Karpas-422 (cell line): ENCODE measurements at regions not wholly inside any gene's neighbourhood (a gene's known extent, or its start where the extent isn't known, plus 50 kb on each side); places are given as distances from the start of the nearest gene placed in this dataset.

Experiments used
- DNase-seq: peaks from one replicate; pipeline ENCODE4 v3.0.0-alpha.2; 2015
- H2AFZ ChIP-seq: fragments of 200-600 bp; sonication (generic); 2 replicates; pipeline ENCODE4 v1.6.1; 2014; ENCODE audit warnings: antibody characterized with exemption, low read length, mixed read lengths
- H3K27ac ChIP-seq: fragments of 200-600 bp; sonication (generic); 2 replicates; pipeline ENCODE4 v1.5.1; 2014; ENCODE audit warnings: mild to moderate bottlenecking, low read length, moderate library complexity
- H3K27me3 ChIP-seq: fragments of 200-600 bp; sonication (generic); 2 replicates; pipeline ENCODE4 v1.6.1; 2014; ENCODE audit warnings: low read length, mixed read lengths
- H3K36me3 ChIP-seq: fragments of 200-600 bp; sonication (generic); 2 replicates; pipeline ENCODE4 v1.6.1; 2014; ENCODE audit warnings: low read length, mixed read lengths; ENCODE audit not compliant: insufficient read depth
- H3K4me1 ChIP-seq: fragments of 200-600 bp; sonication (generic); 2 replicates; pipeline ENCODE4 v1.6.1; 2014; ENCODE audit warnings: mild to moderate bottlenecking, low read length, mixed read lengths
- H3K4me2 ChIP-seq: fragments of 200-600 bp; sonication (generic); 2 replicates; pipeline ENCODE4 v1.6.1; 2014; ENCODE audit warnings: low read length, low read depth, mild to moderate bottlenecking; ENCODE audit not compliant: poor library complexity, severe bottlenecking
- H3K4me3 ChIP-seq: fragments of 200-600 bp; sonication (generic); 2 replicates; pipeline ENCODE4 v1.5.1; 2014; ENCODE audit warnings: mild to moderate bottlenecking, antibody characterized with exemption, low read length, mixed read lengths
- H3K79me2 ChIP-seq: fragments of 200-600 bp; sonication (generic); 2 replicates; pipeline ENCODE4 v1.6.1; 2014; ENCODE audit warnings: mild to moderate bottlenecking, low read length, mixed read lengths
- H3K9ac ChIP-seq: fragments of 200-600 bp; sonication (generic); 2 replicates; pipeline ENCODE4 v1.6.0; 2014; ENCODE audit warnings: low read length
- H3K9me2 ChIP-seq: fragments of 200-600 bp; sonication (generic), shearing (Covaris generic); replicated peaks from 2 replicates; pipeline ENCODE4 v1.6.0; 2014; ENCODE audit warnings: mild to moderate bottlenecking, low read length, moderate library complexity; ENCODE audit not compliant: insufficient read depth
- H3K9me3 ChIP-seq: fragments of 300-700, 200-600 bp; sonication (generic); 2 replicates; pipeline ENCODE4 v1.6.1; 2014; ENCODE audit warnings: low read length, mixed read lengths
- H4K20me1 ChIP-seq: fragments of 200-600 bp; sonication (generic); 2 replicates; pipeline ENCODE4 v1.6.1; 2014; ENCODE audit warnings: mild to moderate bottlenecking, antibody characterized with exemption, low read length, low read depth; ENCODE audit not compliant: insufficient read depth

DNA sequence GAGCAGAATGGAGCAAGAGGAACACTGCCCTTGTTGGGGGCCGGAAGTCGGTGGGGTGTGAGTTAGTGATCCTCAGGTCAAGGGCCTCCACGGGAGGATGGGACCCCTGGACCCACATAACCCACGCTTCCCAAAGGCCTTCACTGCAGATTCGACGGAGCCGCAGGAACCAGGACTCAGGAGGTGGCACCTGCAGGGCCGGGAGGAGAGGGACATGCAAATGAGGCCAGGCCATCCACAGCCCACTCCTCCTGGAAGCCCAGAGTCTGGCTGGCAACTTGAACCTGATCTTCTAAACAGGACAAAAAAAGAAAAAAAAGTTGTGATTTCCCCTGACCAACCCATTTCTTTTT lies 299.9 kb downstream of the SOX9 start:
- Histone ChIP-seq H4K20me1 (no peaks in the 10 kb centered on the region), H3K9me2 (no peaks in the 10 kb centered on the region), H3K36me3 (peaks cover 16% of the 10 kb centered on the region; the same call in 1 of the 2 replicates), H3K4me1 (peaks cover 62% of the 10 kb centered on the region), H3K79me2 (no peaks in the 10 kb centered on the region), H2AFZ (no peak overlapping the region), H3K9me3 (peaks cover 20% of the 10 kb centered on the region), H3K4me2 (peak overlapping the region; percentile 53), H3K27me3 (peaks cover 11% of the 10 kb centered on the region; the same call in 1 of the 2 replicates), H3K27ac (peak overlapping the region; percentile 79; the same call in 1 of the 2 replicates), H3K9ac (peak overlapping the region; percentile 55), H3K4me3 (no peak overlapping the region)
- DNase-seq = no peak

GRCh38 chr17:72421128-72422092 lies 300.6 kb downstream of the SOX9 start:
- H3K4me3 ChIP-seq = no peak overlapping the region
- H4K20me1 ChIP-seq = no peaks in the 10 kb centered on the region
- H3K27me3 ChIP-seq = peaks cover 11% of the 10 kb centered on the region; the same call in 1 of the 2 replicates
- H3K9me3 ChIP-seq = peaks cover 20% of the 10 kb centered on the region
- peak overlapping the region; percentile 55 for H3K9ac ChIP-seq
- no peaks in the 10 kb centered on the region for H3K79me2 ChIP-seq
- peaks cover 55% of the 10 kb centered on the region for H3K4me1 ChIP-seq
- H3K27ac ChIP-seq = peak overlapping the region; percentile 79
- H3K9me2 ChIP-seq = no peaks in the 10 kb centered on the region
- peaks cover 16% of the 10 kb centered on the region; the same call in 1 of the 2 replicates for H3K36me3 ChIP-seq
- H3K4me2 ChIP-seq = peak overlapping the region; percentile 53
- DNase-seq = peak; percentile 78
- H2AFZ ChIP-seq = no peak overlapping the region

DNA sequence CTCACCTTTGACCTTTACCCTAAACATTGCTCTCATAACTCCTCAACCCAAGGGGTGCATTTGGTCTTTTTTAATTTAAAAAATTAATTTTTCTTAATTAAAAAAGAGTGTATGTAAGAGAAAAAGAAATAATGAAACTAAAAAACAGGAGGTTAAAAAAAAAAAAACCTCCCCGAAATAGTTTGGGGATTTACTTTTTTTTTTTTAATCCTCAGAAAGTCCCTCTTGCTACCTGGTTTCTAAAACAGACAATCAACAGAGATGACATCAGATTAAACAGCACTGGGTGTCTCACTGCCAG lies 301.3 kb downstream of the SOX9 start:
- peaks cover 8% of the 10 kb centered on the region; the same call in 1 of the 2 replicates for H3K27me3 ChIP-seq
- peaks cover 13% of the 10 kb centered on the region; the same call in 1 of the 2 replicates for H3K36me3 ChIP-seq
- H3K9me3 ChIP-seq = peaks cover 14% of the 10 kb centered on the region
- H4K20me1 ChIP-seq = no peaks in the 10 kb centered on the region
- peaks cover 59% of the 10 kb centered on the region for H3K4me1 ChIP-seq
- peak overlapping the region; percentile 26; the same call in 1 of the 2 replicates for H3K4me3 ChIP-seq
- H3K79me2 ChIP-seq = no peaks in the 10 kb centered on the region
- H3K27ac ChIP-seq = peak overlapping the region; percentile 79
- no peaks in the 10 kb centered on the region for H3K9me2 ChIP-seq
- no peak overlapping the region; the same call in 1 of the 2 replicates for H2AFZ ChIP-seq
- H3K9ac ChIP-seq = peak overlapping the region; percentile 47; the same call in 1 of the 2 replicates
- H3K4me2 ChIP-seq = peak overlapping the region; percentile 49
- DNase-seq = no peak

- H3K9ac ChIP-seq = peak overlapping the region; percentile 47
- H3K9me3 ChIP-seq = peaks cover 8% of the 10 kb centered on the region
- no peaks in the 10 kb centered on the region for H3K79me2 ChIP-seq
- H3K4me3 ChIP-seq = peak overlapping the region; percentile 26; the same call in 1 of the 2 replicates
- H3K27me3 ChIP-seq = peaks cover 6% of the 10 kb centered on the region; the same call in 1 of the 2 replicates
- H3K27ac ChIP-seq = peak overlapping the region; percentile 79
- H3K4me2 ChIP-seq = peak overlapping the region; percentile 49
- no peaks in the 10 kb centered on the region for H4K20me1 ChIP-seq
- no peak overlapping the region; the same call in 1 of the 2 replicates for H2AFZ ChIP-seq
- H3K4me1 ChIP-seq = peaks cover 59% of the 10 kb centered on the region
- peak; percentile 78 for DNase-seq
- H3K36me3 ChIP-seq = peaks cover 8% of the 10 kb centered on the region; the same call in 1 of the 2 replicates
- H3K9me2 ChIP-seq = no peaks in the 10 kb centered on the region
Measured at GRCh38 chr17:72422505-72423285, 301.9 kb downstream of the SOX9 start.

DNA sequence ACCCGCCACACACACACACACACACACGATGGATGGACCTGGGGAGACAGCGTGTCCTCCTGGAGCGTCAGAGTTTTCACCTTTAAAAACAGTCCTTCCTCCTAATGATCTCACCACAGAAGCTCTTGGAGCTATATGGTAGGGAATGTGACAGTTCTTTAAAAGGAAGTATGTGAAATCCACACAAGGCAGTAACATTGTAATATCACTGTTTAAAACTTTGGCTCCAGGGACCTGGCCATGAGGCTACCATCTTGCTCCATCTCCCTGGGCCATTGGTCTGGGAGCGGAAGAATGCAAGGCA lies 302.4 kb downstream of the SOX9 start:
- Histone ChIP-seq H3K4me1 (peaks cover 59% of the 10 kb centered on the region), H3K4me2 (peak overlapping the region; percentile 49), H3K9ac (peak overlapping the region; percentile 47; the same call in 1 of the 2 replicates)

DNA sequence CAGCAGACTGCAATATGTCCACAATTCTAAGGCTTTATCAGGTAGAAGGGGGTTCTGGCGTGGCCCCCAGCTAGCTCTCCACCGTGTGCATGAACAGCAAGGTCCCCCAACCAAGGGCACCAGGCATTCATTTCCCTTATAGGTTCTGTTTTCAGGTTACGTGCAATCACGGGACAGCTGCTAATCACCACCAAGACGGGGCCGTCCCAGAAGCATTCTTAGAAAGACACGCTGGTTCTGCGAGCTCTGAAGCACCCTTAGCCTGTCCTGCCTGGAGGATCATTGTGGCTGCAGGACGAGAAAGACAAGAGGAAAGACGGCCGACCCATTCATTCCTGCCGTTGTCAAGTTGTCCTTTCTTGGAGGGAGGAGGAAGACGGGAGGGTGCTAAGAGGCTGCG lies 302.9 kb downstream of the SOX9 start:
- no peaks in the 10 kb centered on the region for H3K36me3 ChIP-seq
- H3K9me2 ChIP-seq = no peaks in the 10 kb centered on the region
- peak overlapping the region; percentile 49 for H3K4me2 ChIP-seq
- H3K9ac ChIP-seq = no peak overlapping the region
- peak; percentile 44 for DNase-seq
- H3K79me2 ChIP-seq = no peaks in the 10 kb centered on the region
- H3K9me3 ChIP-seq = no peaks in the 10 kb centered on the region; the same call in 1 of the 2 replicates
- H3K4me1 ChIP-seq = peaks cover 58% of the 10 kb centered on the region
- no peaks in the 10 kb centered on the region for H4K20me1 ChIP-seq
- H2AFZ ChIP-seq = no peak overlapping the region
- no peak overlapping the region for H3K4me3 ChIP-seq
- no peaks in the 10 kb centered on the region for H3K27me3 ChIP-seq
- no peak overlapping the region for H3K27ac ChIP-seq

More for the DNA sequence above, 302.4 kb downstream of the SOX9 start:
- H3K9me3 ChIP-seq = peaks cover 3% of the 10 kb centered on the region
- no peaks in the 10 kb centered on the region for H3K9me2 ChIP-seq
- H4K20me1 ChIP-seq = no peaks in the 10 kb centered on the region
- no peak overlapping the region for H3K27ac ChIP-seq
- peaks cover 2% of the 10 kb centered on the region; the same call in 1 of the 2 replicates for H3K27me3 ChIP-seq
- no peak for DNase-seq
- peaks cover 2% of the 10 kb centered on the region; the same call in 1 of the 2 replicates for H3K36me3 ChIP-seq
- no peak overlapping the region for H2AFZ ChIP-seq
- H3K79me2 ChIP-seq = no peaks in the 10 kb centered on the region
- H3K4me3 ChIP-seq = peak overlapping the region; percentile 26; the same call in 1 of the 2 replicates

GRCh38 chr17:72424505-72425117 lies 303.8 kb downstream of the SOX9 start:
- Histone ChIP-seq H2AFZ (no peak overlapping the region), H3K9ac (no peak overlapping the region), H3K9me2 (no peaks in the 10 kb centered on the region), H3K4me1 (peaks cover 54% of the 10 kb centered on the region), H3K27me3 (no peaks in the 10 kb centered on the region), H3K9me3 (no peaks in the 10 kb centered on the region), H3K4me2 (no peak overlapping the region), H3K79me2 (no peaks in the 10 kb centered on the region), H3K4me3 (no peak overlapping the region), H3K36me3 (no peaks in the 10 kb centered on the region), H4K20me1 (no peaks in the 10 kb centered on the region), H3K27ac (no peak overlapping the region)
- no peak for DNase-seq
